COLO829 (cell line): ENCODE measurements at regions not wholly inside any gene's neighbourhood (a gene's known extent, or its start where the extent isn't known, plus 50 kb on each side); places are given as distances from the start of the nearest gene placed in this dataset.
"Not testable (repeated sequence)": the region's sequence is repeated elsewhere in the genome, so short reads cannot be mapped to it uniquely, and the experiment has no call there.

Experiments
- DNase-seq: peaks from one replicate; pipeline ENCODE4 v3.0.0; 2012; ENCODE audit warnings: low spot score

- peak; percentile 3 for DNase-seq
Observed at GRCh38 chr12:33514893-33515292, 75.3 kb upstream of the SYT10 start.

GRCh38 chr12:33519566-33519965, 79.9 kb upstream of the SYT10 start:
- no peak for DNase-seq

DNA sequence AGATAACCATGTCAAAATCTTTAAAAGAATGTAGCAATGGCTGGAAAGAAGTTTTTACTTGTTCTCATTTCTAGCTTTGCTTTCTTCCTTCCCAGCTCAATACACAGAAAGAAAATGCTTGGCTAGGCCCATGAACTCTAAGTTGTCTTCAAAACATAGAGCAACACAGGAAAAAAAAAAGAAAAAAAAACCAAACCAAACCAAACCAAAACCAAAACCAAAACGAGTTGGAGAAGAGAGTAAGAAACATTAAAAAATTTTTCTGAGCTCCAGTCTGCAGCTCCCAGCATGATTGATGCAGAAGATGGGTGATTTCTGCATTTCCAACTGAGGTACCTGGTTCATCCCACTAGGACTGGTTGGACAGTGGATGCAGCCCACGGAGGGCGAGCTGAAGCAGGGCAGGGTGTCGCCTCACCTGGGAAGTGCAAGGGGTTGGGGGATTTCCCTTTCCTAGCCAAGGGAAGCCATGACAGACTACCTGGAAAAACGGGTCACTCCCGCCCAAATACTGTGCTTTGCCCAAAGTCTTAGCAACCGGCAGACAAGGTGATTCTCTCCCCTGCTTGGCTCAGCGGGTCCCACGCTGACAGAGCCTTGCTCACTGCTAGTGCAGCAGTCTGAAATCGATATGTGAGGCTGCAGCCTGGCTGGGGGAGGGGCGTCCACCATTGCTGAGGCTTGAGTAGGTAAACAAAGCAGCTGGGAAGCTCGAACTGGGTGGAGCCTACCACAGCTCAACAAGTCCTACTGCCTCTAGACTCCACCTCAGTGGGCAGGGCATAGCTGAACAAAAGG, 81.1 kb upstream of the SYT10 start:
- DNase-seq, result not testable (repeated sequence)

GRCh38 chr12:33529031-33529430, 89.4 kb upstream of the SYT10 start:
- DNase-seq, result no peak

DNA sequence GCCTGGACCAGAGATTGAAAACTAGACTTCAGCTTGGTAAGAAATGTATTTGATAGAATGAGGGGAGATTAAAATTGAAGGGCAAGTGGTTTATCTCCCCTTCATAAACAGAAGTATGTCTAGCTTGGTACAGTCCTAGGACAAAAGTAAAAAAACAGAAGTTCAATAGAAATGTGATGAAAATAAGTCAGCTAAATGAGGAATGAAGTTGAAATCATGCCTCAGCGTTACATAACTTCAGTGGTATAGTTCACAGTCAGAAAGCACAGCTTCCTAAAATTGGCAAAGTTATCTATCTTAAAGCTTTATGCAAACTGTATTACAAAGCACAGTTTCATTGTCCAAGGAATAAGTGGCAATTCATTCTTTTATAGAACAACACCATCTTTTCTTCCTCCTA, 90.2 kb upstream of the SYT10 start:
- no peak for DNase-seq

GRCh38 chr12:33531261-33531660, 91.6 kb upstream of the SYT10 start:
- DNase-seq, result no peak

GRCh38 chr12:33533527-33533926, 93.9 kb upstream of the SYT10 start:
- DNase-seq, result no peak

DNA sequence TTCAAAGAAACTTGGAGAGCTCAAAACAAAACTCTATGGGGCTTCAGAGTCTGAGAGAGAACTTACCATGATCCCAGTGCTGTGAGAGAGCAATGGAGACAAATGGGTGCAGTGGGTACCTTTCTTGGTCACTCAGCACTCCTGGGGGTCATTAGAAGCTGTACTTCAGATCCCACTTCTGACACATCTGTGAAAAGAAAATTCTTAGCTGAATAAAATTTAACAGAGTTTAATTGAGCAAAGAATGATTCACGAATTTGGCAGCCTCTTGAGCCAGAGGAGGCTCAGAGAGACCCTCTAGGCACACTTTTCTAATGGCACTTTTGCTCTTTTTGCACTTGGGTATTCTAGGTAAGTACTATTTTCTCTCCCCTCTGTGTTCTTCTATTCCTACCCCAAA, 96.8 kb upstream of the SYT10 start:
- no peak for DNase-seq

DNA sequence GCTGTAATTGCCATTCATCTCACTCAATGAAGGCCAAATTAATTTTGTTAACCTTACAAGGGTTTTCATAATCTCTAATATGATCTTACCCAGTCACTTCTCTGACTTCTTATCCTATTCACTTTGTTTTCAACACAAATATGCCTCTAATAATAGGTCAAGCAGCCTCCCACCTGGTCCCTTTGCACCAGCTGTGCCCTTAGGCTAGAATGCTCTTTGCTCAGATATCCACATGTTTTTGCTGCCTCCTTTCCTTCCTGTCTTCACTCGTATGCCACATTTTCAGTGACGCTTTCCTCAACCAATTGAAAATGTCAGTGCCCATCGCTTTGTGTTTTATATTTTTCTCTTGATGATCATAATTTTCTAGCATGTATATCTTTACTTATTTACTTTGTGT, 106.4 kb upstream of the SYT10 start:
- no peak for DNase-seq

DNA sequence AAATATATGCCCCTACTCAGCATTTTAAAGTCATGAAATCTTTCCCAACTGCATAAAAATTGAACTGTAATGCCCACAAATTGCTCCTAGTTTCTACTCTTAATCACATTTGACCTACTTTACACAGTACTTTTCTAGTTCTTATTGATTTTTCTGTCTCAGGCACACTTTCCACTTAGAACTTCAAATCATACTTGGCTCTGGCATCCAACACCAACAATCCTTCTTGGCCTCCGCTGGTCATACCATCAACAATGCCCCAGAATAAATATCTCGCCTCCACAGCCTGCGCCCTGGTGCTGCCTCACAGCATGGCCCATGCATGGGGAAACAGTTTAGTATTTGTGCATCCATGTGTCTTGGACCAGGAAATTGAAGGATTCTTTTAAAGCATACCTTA, 107.5 kb upstream of the SYT10 start:
- DNase-seq, result no peak

DNA sequence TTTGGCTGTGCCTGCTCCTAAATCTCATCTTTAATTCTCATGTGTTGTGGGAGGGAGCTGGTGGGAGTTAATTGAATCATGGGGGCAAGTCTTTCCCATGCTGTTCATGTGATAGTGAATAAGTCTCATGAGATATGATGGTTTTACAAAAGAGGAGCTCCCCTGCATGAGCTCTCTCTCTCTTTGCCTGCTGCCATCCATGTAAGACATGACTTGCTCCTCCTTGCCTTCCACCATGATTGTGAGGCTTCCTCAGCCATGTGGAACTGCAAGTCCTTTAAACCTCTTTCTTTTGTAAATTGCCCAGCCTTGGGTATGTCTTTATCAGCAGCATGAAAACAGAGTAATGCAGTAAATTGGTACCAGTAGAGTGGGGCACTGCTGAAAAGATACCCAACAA, 110.6 kb upstream of the SYT10 start:
- DNase-seq, result not testable (repeated sequence)

DNA sequence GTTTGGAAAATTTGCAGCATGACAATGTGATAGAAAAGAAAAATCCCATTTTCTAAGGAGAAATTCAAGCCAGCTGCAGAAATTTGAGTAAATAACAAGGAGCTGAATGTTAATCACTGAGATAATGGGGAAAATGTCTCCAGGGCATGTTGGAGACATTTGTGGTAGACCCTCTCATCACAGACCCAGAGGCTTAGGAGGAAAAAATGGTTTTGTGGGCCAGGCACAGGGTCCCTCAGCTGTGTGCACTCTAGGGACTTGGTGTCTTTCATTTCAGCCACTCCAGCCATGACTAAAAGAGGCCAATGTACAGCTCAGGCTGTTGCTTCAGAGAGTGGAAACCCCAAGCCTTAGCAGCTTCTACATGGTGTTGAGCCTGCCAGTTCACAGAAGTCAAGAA, 111.4 kb upstream of the SYT10 start:
- DNase-seq, result no peak

DNA sequence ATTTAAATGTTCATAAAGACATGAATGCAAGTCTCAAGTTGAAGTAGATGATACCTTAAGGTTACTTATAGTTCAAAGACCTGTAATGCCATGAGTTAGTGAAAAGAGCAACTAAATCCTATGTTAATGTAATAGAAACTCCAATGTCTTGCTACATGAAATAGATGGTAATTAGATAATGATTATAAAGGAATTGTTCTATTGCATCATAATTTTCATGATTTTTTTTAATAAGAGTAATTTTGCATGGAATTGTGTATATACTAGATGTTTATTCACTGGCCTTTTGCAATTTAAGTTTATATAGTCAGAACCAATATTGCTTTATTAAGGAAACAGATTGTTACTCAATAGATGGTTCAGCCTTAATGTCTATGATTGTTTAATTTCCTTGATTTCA, 115.5 kb upstream of the SYT10 start:
- no peak for DNase-seq

DNA sequence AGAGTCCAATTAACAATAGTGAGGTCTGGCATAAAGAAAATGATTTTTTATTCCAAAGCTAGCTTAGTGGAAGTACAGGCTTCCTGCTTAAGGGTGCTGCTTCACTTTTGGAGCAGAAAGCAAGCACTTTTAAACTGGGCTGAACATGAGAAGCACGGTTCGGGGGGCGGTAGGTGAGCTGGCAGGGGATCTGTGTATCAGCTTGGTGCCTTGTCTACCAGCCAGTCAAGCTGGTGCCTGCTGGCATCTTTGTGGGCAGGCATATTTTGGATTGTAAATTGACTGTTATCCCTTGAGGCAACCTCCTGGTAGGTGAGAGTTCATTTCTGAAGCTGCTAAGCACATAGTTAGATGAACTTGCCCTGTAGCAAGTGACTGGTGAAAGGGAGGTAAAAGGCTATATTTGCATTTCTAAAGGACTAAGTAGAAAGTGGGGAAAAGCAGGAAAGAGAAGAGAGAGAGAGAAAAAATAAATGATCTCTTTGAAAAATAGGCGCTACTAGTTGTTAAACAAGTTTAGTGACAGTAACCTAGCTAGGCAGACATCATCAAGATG, 121.1 kb upstream of the SYT10 start:
- DNase-seq, result no peak

DNA sequence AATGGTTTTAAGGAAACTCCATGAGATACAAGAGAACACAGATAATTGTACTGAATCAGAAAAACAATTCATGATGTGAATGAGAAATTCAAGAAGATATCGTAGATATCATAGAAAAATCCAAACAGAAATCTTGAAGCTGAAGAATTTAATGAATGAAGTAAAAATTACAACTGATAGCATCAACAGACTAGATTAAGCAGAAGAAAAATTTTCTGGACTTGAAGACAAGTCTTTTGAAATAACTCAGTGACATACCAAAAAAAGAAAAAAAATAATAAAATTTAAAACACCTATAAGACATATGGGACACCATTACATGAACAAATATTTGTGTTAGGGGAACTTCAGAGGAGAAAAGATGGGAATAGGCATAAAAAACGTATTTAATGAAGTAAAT, 122.8 kb upstream of the SYT10 start:
- no peak for DNase-seq

DNA sequence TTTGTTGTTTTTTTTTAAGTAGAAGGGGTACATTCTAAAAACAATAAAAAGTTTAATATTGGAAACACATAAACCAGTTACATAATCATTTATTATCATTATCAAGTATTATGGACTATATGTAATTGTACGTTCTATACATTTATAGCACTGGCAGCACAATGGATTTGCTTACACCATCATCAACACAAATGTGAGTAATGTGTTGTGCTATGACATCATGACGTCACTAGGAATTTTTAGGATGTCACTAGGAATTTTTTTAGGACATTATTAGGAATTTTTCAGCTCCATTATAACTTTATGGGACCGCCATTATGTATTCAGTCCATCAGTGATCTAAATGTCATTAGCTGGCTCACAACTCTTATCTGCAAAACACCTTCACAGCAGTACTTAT, 126.8 kb upstream of the SYT10 start:
- DNase-seq, result no peak

GRCh38 chr12:33575346-33575745, 135.7 kb upstream of the SYT10 start:
- no peak for DNase-seq

- DNase-seq, result peak; percentile 15
Observed at GRCh38 chr12:33581613-33582122, 142.0 kb upstream of the SYT10 start.

GRCh38 chr12:33586576-33586975, 147.0 kb upstream of the SYT10 start:
- DNase-seq, result no peak

- peak; percentile 13 for DNase-seq
Observed at GRCh38 chr12:33587354-33587753, 147.7 kb upstream of the SYT10 start.

- DNase-seq, result peak; percentile 69
Observed at GRCh38 chr12:33587784-33588712, 148.4 kb upstream of the SYT10 start.

DNA sequence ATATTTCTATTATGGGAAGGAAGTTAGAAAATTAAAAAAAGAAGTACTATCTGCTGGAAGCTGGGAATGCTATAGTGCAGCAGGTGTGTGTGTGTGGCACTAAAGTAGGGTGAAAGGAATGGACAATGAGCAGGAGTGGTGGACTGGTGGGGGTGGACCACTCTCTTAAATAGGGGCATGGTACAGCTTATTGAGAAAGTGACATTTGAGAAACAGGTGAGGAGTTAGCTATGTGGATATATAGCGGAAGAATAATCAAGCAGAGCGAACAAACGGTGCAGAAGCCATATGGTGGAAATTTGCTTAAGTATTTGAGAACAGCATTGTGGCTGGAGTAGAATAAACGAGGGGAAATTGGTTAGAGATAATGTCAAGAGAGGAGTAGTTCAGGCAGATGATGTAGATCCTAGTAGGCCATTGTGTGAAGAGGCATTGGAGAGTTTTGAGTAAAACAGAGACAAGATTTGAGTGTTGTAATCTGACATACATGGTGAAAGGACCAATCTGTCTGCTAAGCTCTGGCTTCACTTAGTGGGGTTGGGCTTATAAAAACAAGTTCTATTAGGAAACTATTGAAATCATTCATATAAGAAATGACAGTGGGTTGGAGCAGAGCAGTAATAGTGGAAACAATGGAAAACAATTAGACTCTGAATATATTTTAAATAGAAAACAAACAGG, 149.2 kb upstream of the SYT10 start:
- DNase-seq, result no peak
